ENCODE measurements at regions not wholly inside any gene's neighbourhood (a gene's known extent, or its start where the extent isn't known, plus 50 kb on each side); places are given as distances from the start of the nearest gene placed in this dataset.

- Mint-ChIP-seq H3K36me3 (peaks cover 5% of the 10 kb centered on the region), H3K27me3 (ENCODE audit: low read depth) (no peaks in the 10 kb centered on the region), H3K4me1 (no peaks in the 10 kb centered on the region), H3K27ac (no peak overlapping the region), H3K9me3 (peaks cover 13% of the 10 kb centered on the region), H3K4me3 (no peak overlapping the region)
- POLR2A ChIA-PET = no interaction called here
- no peak for TF ChIP-seq CBFB (CRISPR knock-in tag; IDR thresholded peaks at IDR 0.05; ENCODE audit: low read depth)
- no peak for TF ChIP-seq ATF3 (CRISPR knock-in tag; conservative IDR thresholded peaks at IDR 0.05)
- TF ChIP-seq RELA (CRISPR knock-in tag; IDR thresholded peaks at IDR 0.05; ENCODE audit: borderline replicate concordance) = no peak
- TF ChIP-seq PRDM15 (CRISPR knock-in tag; IDR thresholded peaks at IDR 0.05) = no peak
- no peak for TF ChIP-seq ZNF219 (CRISPR knock-in tag; IDR thresholded peaks at IDR 0.05; ENCODE audit: borderline replicate concordance)
- no peak for TF ChIP-seq E2F4 (CRISPR knock-in tag; IDR thresholded peaks at IDR 0.05; ENCODE audit: borderline replicate concordance, low read depth)
- no peak for TF ChIP-seq FOXK1 (CRISPR knock-in tag; IDR thresholded peaks at IDR 0.05)
- no peak for TF ChIP-seq HMGXB4 (CRISPR knock-in tag; IDR thresholded peaks at IDR 0.05)
- TF ChIP-seq MAX (CRISPR knock-in tag; IDR thresholded peaks at IDR 0.05) = no peak
- no peak for TF ChIP-seq GABPB1 (CRISPR knock-in tag; IDR thresholded peaks at IDR 0.05)
- TF ChIP-seq NR1H2 (CRISPR knock-in tag; IDR thresholded peaks at IDR 0.05) = no peak
- TF ChIP-seq ATF1 (CRISPR knock-in tag; IDR thresholded peaks at IDR 0.05) = no peak
- TF ChIP-seq MLX (CRISPR knock-in tag; IDR thresholded peaks at IDR 0.05) = no peak
- ATAC-seq (no peak), DNase-seq (ENCODE audit: low spot score) (no peak)
- CTCF ChIA-PET = interaction anchor here (1.0 kb wide), 1 partner anchor 61 kb away, joined by 3 read pairs; no protein-coding TSS in a partner anchor
Measured at GRCh38 chr4:160194716-160195115, 1091.8 kb downstream of the RAPGEF2 start.

- DNase-seq (ENCODE audit: low spot score) (no peak), ATAC-seq (no peak)
- Mint-ChIP-seq H3K27ac (no peak overlapping the region), H3K36me3 (peaks cover 16% of the 10 kb centered on the region), H3K27me3 (ENCODE audit: low read depth) (no peaks in the 10 kb centered on the region), H3K9me3 (peaks cover 32% of the 10 kb centered on the region), H3K4me3 (no peak overlapping the region), H3K4me1 (peaks cover 11% of the 10 kb centered on the region)
- TF ChIP-seq FOXP4 (CRISPR knock-in tag; IDR thresholded peaks at IDR 0.05) (no peak), SOX15 (CRISPR knock-in tag; IDR thresholded peaks at IDR 0.05) (no peak), KAT7 (CRISPR knock-in tag; IDR thresholded peaks at IDR 0.05; ENCODE audit: borderline replicate concordance) (no peak), IRF1 (CRISPR knock-in tag; IDR thresholded peaks at IDR 0.05) (no peak), CREM (CRISPR knock-in tag; IDR thresholded peaks at IDR 0.05) (no peak), JAZF1 (CRISPR knock-in tag; IDR thresholded peaks at IDR 0.05) (no peak), NR2C2 (CRISPR knock-in tag; IDR thresholded peaks at IDR 0.05) (no peak), ZNF671 (CRISPR knock-in tag; IDR thresholded peaks at IDR 0.05) (no peak)
- CTCF ChIA-PET = no interaction called here
- POLR2A ChIA-PET = no interaction called here
Measured at GRCh38 chr4:160202802-160203201, 1099.9 kb downstream of the RAPGEF2 start.

Data from WTC11 (cell line).